AG09309 (cell line): ENCODE measurements at regions not wholly inside any gene's neighbourhood (a gene's known extent, or its start where the extent isn't known, plus 50 kb on each side); places are given as distances from the start of the nearest gene placed in this dataset.

Experiments
- DNase-seq: peaks from one replicate; pipeline ENCODE4 v3.0.0-alpha.2; 2010; ENCODE audit warnings: low read depth
- H3K4me3 ChIP-seq: 2 replicates; pipeline ENCODE4 v1.5.1; 2011; ENCODE audit warnings: mild to moderate bottlenecking, low read depth, low read length, moderate library complexity; ENCODE audit not compliant: control insufficient read depth
- CTCF ChIP-seq: IDR thresholded peaks from 2 replicates; pipeline ENCODE4 v1.5.1; 2011; ENCODE audit warnings: mild to moderate bottlenecking, low read depth, low read length, inconsistent platforms; ENCODE audit not compliant: insufficient read depth, control insufficient read depth; ENCODE audit errors: missing control alignments

GRCh38 chr2:55109219-55109891 is 59.1 kb upstream of the RTN4 start:
- no peak for TF ChIP-seq CTCF
- H3K4me3 ChIP-seq: no peak overlapping the region
- DNase-seq: no peak

GRCh38 chr2:55108456-55109160 is 58.4 kb upstream of the RTN4 start:
- H3K4me3 ChIP-seq: no peak overlapping the region
- DNase-seq: no peak
- TF ChIP-seq CTCF: no peak

- no peak for TF ChIP-seq CTCF
- no peak overlapping the region for H3K4me3 ChIP-seq
- DNase-seq: no peak
Measured at GRCh38 chr2:55107436-55107835, 57.2 kb upstream of the RTN4 start.

GRCh38 chr2:55106148-55106547 is 55.9 kb upstream of the RTN4 start:
- DNase-seq: no peak
- no peak overlapping the region for H3K4me3 ChIP-seq
- TF ChIP-seq CTCF: no peak

GRCh38 chr2:55105456-55105855 is 55.2 kb upstream of the RTN4 start:
- H3K4me3 ChIP-seq: no peak overlapping the region
- TF ChIP-seq CTCF: no peak
- DNase-seq: no peak

GRCh38 chr2:55103046-55103445 is 52.8 kb upstream of the RTN4 start:
- H3K4me3 ChIP-seq: no peak overlapping the region
- TF ChIP-seq CTCF: no peak
- no peak for DNase-seq
